ENCODE measurements at regions not wholly inside any gene's neighbourhood (a gene's known extent, or its start where the extent isn't known, plus 50 kb on each side); places are given as distances from the start of the nearest gene placed in this dataset.

- ChIA-PET CTCF (no interaction called here), POLR2A (no interaction called here)
- no peaks in the 10 kb centered on the region for H3K4me1 ChIP-seq (ENCODE audit: control insufficient read depth, insufficient read depth, low read length)
- intact Hi-C loops (cut with micrococcal nuclease; ENCODE audit: unreplicated experiment), result loop anchor here (2.0 to 5.0 kb wide), 3 partner anchors 462 to 718 kb away; partner anchors contain the start of gene MEX3B
- H3K27ac ChIP-seq (ENCODE audit: low read length), result no peak overlapping the region
- ATAC-seq (peak; percentile 75; the same call in 1 of the 2 replicates), DNase-seq (ENCODE audit: low read depth, low spot score) (peak; percentile 39)
- BruUV-seq (replicated peaks), result no TSS peak
- no peaks in the 10 kb centered on the region; the same call in 1 of the 2 replicates for H3K27me3 ChIP-seq (ENCODE audit: control insufficient read depth, insufficient read depth, low read length)
- in situ Hi-C loops (cut with HindIII; ENCODE audit: low pct_unique_long_range_greater_than_20kb, low sequenced_read_pairs), result no loop called here
- no peaks in the 10 kb centered on the region for H3K9me3 ChIP-seq (ENCODE audit: control insufficient read depth, insufficient read depth, low read depth, low read length)
- no peaks in the 10 kb centered on the region for H3K36me3 ChIP-seq (ENCODE audit: control insufficient read depth, insufficient read depth, low read length)
- TF ChIP-seq POLR2AphosphoS5 (IDR thresholded peaks at IDR 0.05; ENCODE audit: low read depth, low read length), result no peak
- TF ChIP-seq CTCF (IDR thresholded peaks at IDR 0.05), result peak; percentile 80
- no peak for TF ChIP-seq REST (IDR thresholded peaks at IDR 0.05; ENCODE audit: insufficient read depth in 1 of 2, low read depth in 2 of 2, low read length in 1 of 2)
- no peak overlapping the region for H3K4me3 ChIP-seq (ENCODE audit: low read depth in 2 of 2, low read length in 2 of 2)
Measured at GRCh38 chr15:81480645-81481053, 106.6 kb upstream of the TMC3 start.

GRCh38 chr15:81478354-81478753 is 104.3 kb upstream of the TMC3 start:
- in situ Hi-C loops (cut with HindIII; ENCODE audit: low pct_unique_long_range_greater_than_20kb, low sequenced_read_pairs) (no loop called here), intact Hi-C loops (cut with micrococcal nuclease; ENCODE audit: unreplicated experiment) (no loop called here)
- H3K36me3 ChIP-seq (ENCODE audit: control insufficient read depth, insufficient read depth, low read length), result no peaks in the 10 kb centered on the region
- no peak for ATAC-seq
- H3K27me3 ChIP-seq (ENCODE audit: control insufficient read depth, insufficient read depth, low read length), result no peaks in the 10 kb centered on the region; the same call in 1 of the 2 replicates
- no peak overlapping the region for H3K4me3 ChIP-seq (ENCODE audit: low read depth in 2 of 2, low read length in 2 of 2)
- H3K9me3 ChIP-seq (ENCODE audit: control insufficient read depth, insufficient read depth, low read depth, low read length), result no peaks in the 10 kb centered on the region
- ChIA-PET POLR2A (no interaction called here), CTCF (no interaction called here)
- no peak overlapping the region for H3K27ac ChIP-seq (ENCODE audit: low read length)
- TF ChIP-seq POLR2AphosphoS5 (IDR thresholded peaks at IDR 0.05; ENCODE audit: low read depth, low read length) (no peak), TCF7L2 (IDR thresholded peaks at IDR 0.05; ENCODE audit: low read depth, low read length) (no peak), REST (IDR thresholded peaks at IDR 0.05; ENCODE audit: insufficient read depth in 1 of 2, low read depth in 2 of 2, low read length in 1 of 2) (no peak), SIN3A (IDR thresholded peaks at IDR 0.05; ENCODE audit: borderline replicate concordance, insufficient read depth, low read depth, low read length) (no peak), CTCF (IDR thresholded peaks at IDR 0.05) (no peak)
- no peaks in the 10 kb centered on the region for H3K4me1 ChIP-seq (ENCODE audit: control insufficient read depth, insufficient read depth, low read length)
- no TSS peak for BruUV-seq (replicated peaks)
- DNase-seq (ENCODE audit: low read depth, low spot score), result no peak
